PC-3 (cell line): ENCODE measurements at regions not wholly inside any gene's neighbourhood (a gene's known extent, or its start where the extent isn't known, plus 50 kb on each side); places are given as distances from the start of the nearest gene placed in this dataset.

ENCODE experiments used
- ATAC-seq: fragments of 200-7000 bp; cut with Tn5 transposase; 2 replicates; pipeline ENCODE4 v1.9.1; 2020; ENCODE audit warnings: mild to moderate bottlenecking, moderate library complexity
- BruUV-seq: library from RNA; stranded (reverse); fragments of 400-500 nt; replicated peaks from 2 replicates; lab custom pipeline; 2021; lab: Mats Ljungman, UMichigan
- CTCF ChIA-PET: fragments of 300-600 bp; sonication (Branson Sonifier 250); formaldehyde crosslinking; loops from one replicate; lab custom pipeline; 2022; ENCODE audit warnings: antibody characterized with exemption; lab: Charles Lee
- POLR2A ChIA-PET: fragments of 300-600 bp; sonication (Branson Sonifier 250); formaldehyde crosslinking; loops from one replicate; lab custom pipeline; 2022; ENCODE audit warnings: antibody characterized with exemption; ENCODE audit not compliant: unreplicated experiment; lab: Charles Lee
- DNase-seq: peaks from one replicate; pipeline ENCODE4 v3.0.0-alpha.2; 2015
- H2AFZ ChIP-seq: fragments of 300-600 bp; sonication (generic); 2 replicates; pipeline ENCODE4 v1.6.0; 2016; ENCODE audit warnings: antibody characterized with exemption, low read length
- H3F3A ChIP-seq: fragments of 300-600 bp; sonication (generic); one replicate; pipeline ENCODE4 v1.6.0; 2017; ENCODE audit warnings: antibody characterized with exemption, low read length, control low read depth, mild to moderate bottlenecking; ENCODE audit not compliant: unreplicated experiment
- H3K27ac ChIP-seq: fragments of 300-600 bp; sonication (generic); 2 replicates; pipeline ENCODE4 v1.5.1; 2016; ENCODE audit warnings: mild to moderate bottlenecking, low read length
- H3K27me3 ChIP-seq: fragments of 300-600 bp; sonication (generic); 2 replicates; pipeline ENCODE4 v1.6.1; 2016; ENCODE audit warnings: low read length, mixed read lengths
- H3K36me3 ChIP-seq: fragments of 300-600 bp; sonication (generic); 2 replicates; pipeline ENCODE4 v1.6.1; 2016; ENCODE audit warnings: low read depth, mixed run types, low read length, mixed read lengths
- H3K4me1 ChIP-seq: fragments of 300-600 bp; sonication (generic); 2 replicates; pipeline ENCODE4 v1.5.1; 2016; ENCODE audit warnings: low read length; ENCODE audit not compliant: insufficient read depth
- H3K4me2 ChIP-seq: fragments of 300-600 bp; sonication (generic); 2 replicates; pipeline ENCODE4 v1.6.0; 2016; ENCODE audit warnings: low read length
- H3K4me3 ChIP-seq: fragments of 300-600 bp; sonication (generic); 2 replicates; pipeline ENCODE4 v1.5.1; 2016; ENCODE audit warnings: mild to moderate bottlenecking, low read length, mixed read lengths
- H3K79me2 ChIP-seq: fragments of 300-600 bp; sonication (generic); 2 replicates; pipeline ENCODE4 v1.6.1; 2017; ENCODE audit warnings: low read length, mixed read lengths
- H3K9ac ChIP-seq: fragments of 300-600 bp; sonication (generic); 2 replicates; pipeline ENCODE4 v1.6.0; 2016; ENCODE audit warnings: mild to moderate bottlenecking, low read length
- H3K9me2 ChIP-seq: fragments of 300-600 bp; sonication (generic); replicated peaks from 2 replicates; pipeline ENCODE4 v1.6.1; 2016; ENCODE audit warnings: mixed run types, low read length, mixed read lengths
- H3K9me3 ChIP-seq: fragments of 300-600 bp; sonication (generic); 2 replicates; pipeline ENCODE4 v1.6.1; 2016; ENCODE audit warnings: low read length, mixed read lengths
- H4K20me1 ChIP-seq: fragments of 300-600 bp; sonication (generic); 2 replicates; pipeline ENCODE4 v1.6.1; 2016; ENCODE audit warnings: low read length, mixed read lengths
- EZH2 ChIP-seq: fragments of 300-600 bp; sonication (generic); IDR thresholded peaks from one replicate; pipeline ENCODE4 v1.6.1; 2017; ENCODE audit warnings: antibody characterized with exemption, mild to moderate bottlenecking, low read length; ENCODE audit not compliant: unreplicated experiment
- EZH2phosphoT487 ChIP-seq: fragments of 300-600 bp; sonication (generic); IDR thresholded peaks from 2 replicates; pipeline ENCODE4 v1.6.1; 2018; ENCODE audit warnings: mild to moderate bottlenecking, antibody characterized with exemption, low read length, borderline replicate concordance
- intact Hi-C: fragments of 100-400 bp; cut with micrococcal nuclease; formaldehyde crosslinking; loops from 2 replicates; pipeline ENCODE4 v1.9.0; 2023
- TF ChIP-seq, protein P1 (sequence below): fragments of 300-600 bp; sonication (generic); conservative IDR thresholded peaks from 2 replicates; pipeline ENCODE4 v1.5.1; 2017; ENCODE audit warnings: antibody characterized with exemption, low read depth, mild to moderate bottlenecking, low read length

DNA sequence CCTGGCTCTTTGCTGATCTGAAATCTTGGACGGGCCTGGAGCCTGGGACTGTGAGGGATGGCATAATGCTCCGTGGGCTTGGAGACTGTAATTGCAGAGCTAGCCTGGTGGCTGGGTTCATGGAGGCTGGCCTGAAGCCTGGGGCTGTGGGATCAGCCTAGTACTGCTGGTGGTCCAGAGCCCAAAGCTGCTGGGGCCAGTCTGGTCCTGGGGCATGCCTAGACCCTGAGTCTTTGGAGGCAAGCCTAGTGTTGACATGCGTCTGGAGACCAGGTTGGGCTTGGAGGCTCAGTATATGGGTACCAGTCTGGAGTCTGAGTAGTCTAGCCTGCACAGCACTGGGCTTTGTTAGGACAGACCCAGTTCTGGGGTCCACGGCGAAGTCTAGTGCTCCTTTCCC, 172.0 kb upstream of the ZC4H2 start:
- no peaks in the 10 kb centered on the region for H3K79me2 ChIP-seq
- H3K36me3 ChIP-seq: no peaks in the 10 kb centered on the region
- no peaks in the 10 kb centered on the region for H4K20me1 ChIP-seq
- H3K4me1 ChIP-seq: no peaks in the 10 kb centered on the region
- no peak overlapping the region for H3K4me3 ChIP-seq
- no peaks in the 10 kb centered on the region for H3F3A ChIP-seq
- ATAC-seq (no peak), DNase-seq (no peak)
- no TSS peak for BruUV-seq
- CTCF ChIA-PET: no interaction called here
- no peak for TF ChIP-seq EZH2phosphoT487
- no peak for TF ChIP-seq EZH2
- TF ChIP-seq, protein P1, sequence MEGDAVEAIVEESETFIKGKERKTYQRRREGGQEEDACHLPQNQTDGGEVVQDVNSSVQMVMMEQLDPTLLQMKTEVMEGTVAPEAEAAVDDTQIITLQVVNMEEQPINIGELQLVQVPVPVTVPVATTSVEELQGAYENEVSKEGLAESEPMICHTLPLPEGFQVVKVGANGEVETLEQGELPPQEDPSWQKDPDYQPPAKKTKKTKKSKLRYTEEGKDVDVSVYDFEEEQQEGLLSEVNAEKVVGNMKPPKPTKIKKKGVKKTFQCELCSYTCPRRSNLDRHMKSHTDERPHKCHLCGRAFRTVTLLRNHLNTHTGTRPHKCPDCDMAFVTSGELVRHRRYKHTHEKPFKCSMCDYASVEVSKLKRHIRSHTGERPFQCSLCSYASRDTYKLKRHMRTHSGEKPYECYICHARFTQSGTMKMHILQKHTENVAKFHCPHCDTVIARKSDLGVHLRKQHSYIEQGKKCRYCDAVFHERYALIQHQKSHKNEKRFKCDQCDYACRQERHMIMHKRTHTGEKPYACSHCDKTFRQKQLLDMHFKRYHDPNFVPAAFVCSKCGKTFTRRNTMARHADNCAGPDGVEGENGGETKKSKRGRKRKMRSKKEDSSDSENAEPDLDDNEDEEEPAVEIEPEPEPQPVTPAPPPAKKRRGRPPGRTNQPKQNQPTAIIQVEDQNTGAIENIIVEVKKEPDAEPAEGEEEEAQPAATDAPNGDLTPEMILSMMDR: no peak
- POLR2A ChIA-PET: no interaction called here
- H3K27me3 ChIP-seq: no peaks in the 10 kb centered on the region
- intact Hi-C loops: no loop called here
- no peak overlapping the region for H3K27ac ChIP-seq
- no peaks in the 10 kb centered on the region for H3K9me2 ChIP-seq
- no peak overlapping the region for H2AFZ ChIP-seq
- no peaks in the 10 kb centered on the region for H3K9me3 ChIP-seq
- no peak overlapping the region for H3K4me2 ChIP-seq
- no peak overlapping the region for H3K9ac ChIP-seq

- intact Hi-C loops: no loop called here
- no peak overlapping the region for H3K27ac ChIP-seq
- no peak overlapping the region for H3K4me2 ChIP-seq
- H3K36me3 ChIP-seq: no peaks in the 10 kb centered on the region
- H3K9me3 ChIP-seq: no peaks in the 10 kb centered on the region
- no peaks in the 10 kb centered on the region for H4K20me1 ChIP-seq
- H3K79me2 ChIP-seq: no peaks in the 10 kb centered on the region
- no peaks in the 10 kb centered on the region for H3K9me2 ChIP-seq
- no peak for DNase-seq
- H3K4me1 ChIP-seq: no peaks in the 10 kb centered on the region
- ATAC-seq: no peak
- CTCF ChIA-PET: no interaction called here
- no peak overlapping the region for H3K4me3 ChIP-seq
- no peaks in the 10 kb centered on the region for H3K27me3 ChIP-seq
- no peak overlapping the region for H2AFZ ChIP-seq
- TF ChIP-seq EZH2 (no peak), EZH2phosphoT487 (no peak)
- TF ChIP-seq, protein P1: no peak
- H3F3A ChIP-seq: no peaks in the 10 kb centered on the region
- H3K9ac ChIP-seq: no peak overlapping the region
- POLR2A ChIA-PET: no interaction called here
- no TSS peak for BruUV-seq
Measured at GRCh38 chrX:65136424-65136823, 160.2 kb upstream of the ZC4H2 start.

- BruUV-seq: no TSS peak
- ATAC-seq: no peak
- H3K36me3 ChIP-seq: no peaks in the 10 kb centered on the region
- no peak overlapping the region for H3K4me2 ChIP-seq
- no peaks in the 10 kb centered on the region for H3K9me3 ChIP-seq
- ChIA-PET CTCF (no interaction called here), POLR2A (no interaction called here)
- DNase-seq: no peak
- no peaks in the 10 kb centered on the region for H3K9me2 ChIP-seq
- H3F3A ChIP-seq: no peaks in the 10 kb centered on the region
- H3K79me2 ChIP-seq: no peaks in the 10 kb centered on the region
- no peaks in the 10 kb centered on the region for H3K4me1 ChIP-seq
- no peak overlapping the region for H3K27ac ChIP-seq
- no peaks in the 10 kb centered on the region for H4K20me1 ChIP-seq
- TF ChIP-seq EZH2phosphoT487 (no peak), EZH2 (no peak)
- TF ChIP-seq, protein P1: no peak
- intact Hi-C loops: no loop called here
- H3K27me3 ChIP-seq: no peaks in the 10 kb centered on the region
- no peak overlapping the region for H2AFZ ChIP-seq
- H3K4me3 ChIP-seq: no peak overlapping the region
- no peak overlapping the region for H3K9ac ChIP-seq
Measured at GRCh38 chrX:65127842-65128241, 151.6 kb upstream of the ZC4H2 start.
